SK-N-SH (cell line): ENCODE measurements at regions not wholly inside any gene's neighbourhood (a gene's known extent, or its start where the extent isn't known, plus 50 kb on each side); places are given as distances from the start of the nearest gene placed in this dataset.

Source experiments
- EZH2phosphoT487 ChIP-seq: fragments of 200-600 bp; sonication (generic); IDR thresholded peaks from 2 replicates; pipeline ENCODE4 v1.6.1; 2017; ENCODE audit warnings: low read depth, mixed run types, mild to moderate bottlenecking, antibody characterized with exemption, moderate library complexity, borderline replicate concordance
- RFX5 ChIP-seq: IDR thresholded peaks from 2 replicates; pipeline ENCODE4 v1.6.1; 2012; ENCODE audit warnings: mild to moderate bottlenecking, improper control_type of control experiment, low read length
- TF ChIP-seq, protein P1 (sequence below): fragments of 200-600 bp; sonication (generic); IDR thresholded peaks from 2 replicates; pipeline ENCODE4 v1.6.1; 2017; ENCODE audit warnings: antibody characterized with exemption, mild to moderate bottlenecking, moderate library complexity

DNA sequence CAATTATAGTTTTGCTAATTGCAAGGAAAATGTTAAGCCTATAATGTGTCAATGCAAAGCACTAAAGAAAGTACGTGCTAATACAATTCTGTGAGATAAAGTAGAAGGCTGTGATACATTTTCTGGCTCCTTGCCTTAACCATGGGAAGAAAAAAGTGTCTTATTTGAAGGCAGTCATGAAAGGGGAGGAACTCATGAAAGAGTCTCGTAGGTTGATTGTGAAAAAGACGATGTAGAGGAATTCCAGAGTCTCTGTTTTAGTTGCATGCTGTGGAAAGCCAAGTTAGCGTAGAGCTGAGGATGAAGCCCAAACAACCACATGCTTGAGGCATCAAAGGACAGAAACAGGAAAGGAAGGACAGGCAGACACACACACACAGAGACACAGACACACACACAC is 214.1 kb downstream of the MEIS1 start:
- TF ChIP-seq, protein P1, sequence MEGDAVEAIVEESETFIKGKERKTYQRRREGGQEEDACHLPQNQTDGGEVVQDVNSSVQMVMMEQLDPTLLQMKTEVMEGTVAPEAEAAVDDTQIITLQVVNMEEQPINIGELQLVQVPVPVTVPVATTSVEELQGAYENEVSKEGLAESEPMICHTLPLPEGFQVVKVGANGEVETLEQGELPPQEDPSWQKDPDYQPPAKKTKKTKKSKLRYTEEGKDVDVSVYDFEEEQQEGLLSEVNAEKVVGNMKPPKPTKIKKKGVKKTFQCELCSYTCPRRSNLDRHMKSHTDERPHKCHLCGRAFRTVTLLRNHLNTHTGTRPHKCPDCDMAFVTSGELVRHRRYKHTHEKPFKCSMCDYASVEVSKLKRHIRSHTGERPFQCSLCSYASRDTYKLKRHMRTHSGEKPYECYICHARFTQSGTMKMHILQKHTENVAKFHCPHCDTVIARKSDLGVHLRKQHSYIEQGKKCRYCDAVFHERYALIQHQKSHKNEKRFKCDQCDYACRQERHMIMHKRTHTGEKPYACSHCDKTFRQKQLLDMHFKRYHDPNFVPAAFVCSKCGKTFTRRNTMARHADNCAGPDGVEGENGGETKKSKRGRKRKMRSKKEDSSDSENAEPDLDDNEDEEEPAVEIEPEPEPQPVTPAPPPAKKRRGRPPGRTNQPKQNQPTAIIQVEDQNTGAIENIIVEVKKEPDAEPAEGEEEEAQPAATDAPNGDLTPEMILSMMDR, result no peak
- no peak for TF ChIP-seq RFX5
- TF ChIP-seq EZH2phosphoT487, result no peak
